GM23248 (cell line): ENCODE measurements at regions not wholly inside any gene's neighbourhood (a gene's known extent, or its start where the extent isn't known, plus 50 kb on each side); places are given as distances from the start of the nearest gene placed in this dataset.
A peak's percentile ranks its signal among the peaks of the same experiment; 100 is the strongest.

Experiments
- DNase-seq: peaks from one replicate; pipeline ENCODE4 v3.0.0-alpha.2; 2015
- H2AFZ ChIP-seq: fragments of 200-600 bp; sonication (generic); 2 replicates; pipeline ENCODE4 v1.6.1; 2016; ENCODE audit warnings: antibody characterized with exemption
- H3F3A ChIP-seq: fragments of 200-600 bp; sonication (generic); 2 replicates; pipeline ENCODE4 v1.6.1; 2016; ENCODE audit warnings: mild to moderate bottlenecking, antibody characterized with exemption, mixed run types; ENCODE audit not compliant: insufficient read depth
- H3K27ac ChIP-seq: fragments of 200-600 bp; sonication (generic); 2 replicates; pipeline ENCODE4 v1.5.1; 2016; ENCODE audit warnings: mild to moderate bottlenecking
- H3K27me3 ChIP-seq: fragments of 200-600 bp; sonication (generic); replicated peaks from 2 replicates; pipeline ENCODE4 v1.6.1; 2016; ENCODE audit warnings: mild to moderate bottlenecking; ENCODE audit not compliant: insufficient read depth
- H3K36me3 ChIP-seq: fragments of 200-600 bp; sonication (generic); 2 replicates; pipeline ENCODE4 v1.6.1; 2016; ENCODE audit warnings: low read depth, mild to moderate bottlenecking
- H3K4me1 ChIP-seq: fragments of 200-600 bp; sonication (generic); 2 replicates; pipeline ENCODE4 v1.6.1; 2016; ENCODE audit warnings: mild to moderate bottlenecking; ENCODE audit not compliant: insufficient read depth
- H3K4me2 ChIP-seq: fragments of 200-600 bp; sonication (generic); one replicate; pipeline ENCODE4 v1.6.1; 2016; ENCODE audit warnings: mild to moderate bottlenecking; ENCODE audit not compliant: unreplicated experiment
- H3K4me3 ChIP-seq: fragments of 200-600 bp; sonication (generic); 2 replicates; pipeline ENCODE4 v1.5.1; 2016; ENCODE audit warnings: mild to moderate bottlenecking
- H3K79me2 ChIP-seq: fragments of 200-600 bp; sonication (generic); 2 replicates; pipeline ENCODE4 v1.6.1; 2016; ENCODE audit warnings: mild to moderate bottlenecking; ENCODE audit not compliant: insufficient read depth
- H3K9ac ChIP-seq: fragments of 200-600 bp; sonication (generic); 2 replicates; pipeline ENCODE4 v1.6.1; 2016; ENCODE audit warnings: mild to moderate bottlenecking
- H3K9me2 ChIP-seq: fragments of 200-600 bp; sonication (generic); 2 replicates; pipeline ENCODE4 v1.6.1; 2016; ENCODE audit warnings: mixed run types, mild to moderate bottlenecking, moderate library complexity; ENCODE audit not compliant: insufficient read depth
- H3K9me3 ChIP-seq: fragments of 200-600 bp; sonication (generic); one replicate; pipeline ENCODE4 v1.6.1; 2017; ENCODE audit warnings: low read depth
- H4K20me1 ChIP-seq: fragments of 200-600 bp; sonication (generic); 2 replicates; pipeline ENCODE4 v1.6.0; 2016; ENCODE audit not compliant: insufficient read depth
- EZH2 ChIP-seq: fragments of 200-600 bp; sonication (generic); IDR thresholded peaks from 2 replicates; pipeline ENCODE4 v1.6.1; 2018; ENCODE audit warnings: antibody characterized with exemption, mild to moderate bottlenecking; ENCODE audit not compliant: insufficient read depth, poor library complexity, severe bottlenecking
- EZH2phosphoT487 ChIP-seq: fragments of 200-600 bp; sonication (generic); IDR thresholded peaks from 2 replicates; pipeline ENCODE4 v1.6.1; 2018; ENCODE audit warnings: antibody characterized with exemption, moderate library complexity, mild to moderate bottlenecking, low read depth; ENCODE audit not compliant: insufficient read depth
- WGBS, 2 experiments: methylation state at CpG; one replicate each; pipeline ENCODE4 v1.1.6; 2015 to 2017; ENCODE audit warnings: low lambda C conversion rate in 2 of 2, low coverage in 1 of 2; ENCODE audit errors: missing lambda C conversion rate in 2 of 2; 5-methylcytosine and 5-hydroxymethylcytosine counted together
- in situ Hi-C: fragments of 300-500 bp; cut with MboI; formaldehyde crosslinking; loops from 2 replicates; pipeline ENCODE4 v1.15.0; 2020

DNA sequence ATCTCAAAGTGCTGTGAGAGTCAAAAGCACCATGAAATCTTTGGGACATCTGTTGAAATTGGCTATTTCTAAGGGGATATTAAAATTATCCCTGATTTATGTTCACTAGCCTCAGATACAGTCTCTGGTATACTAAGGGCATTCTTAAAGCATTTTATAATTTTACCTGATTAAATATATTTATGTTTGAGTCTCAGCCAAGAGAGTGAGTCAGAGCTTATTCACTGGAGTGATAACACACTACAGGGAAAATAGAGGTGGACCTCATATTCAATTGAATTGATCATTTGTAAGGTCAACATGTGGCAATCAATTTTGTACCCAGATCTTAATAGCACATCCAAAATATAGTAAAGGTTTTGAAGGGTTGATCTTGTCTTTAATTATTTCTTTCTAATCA, 733.6 kb downstream of the EPHA3 start:
- Histone ChIP-seq H3F3A (no peaks in the 10 kb centered on the region), H3K4me1 (no peaks in the 10 kb centered on the region), H3K36me3 (no peaks in the 10 kb centered on the region), H4K20me1 (no peaks in the 10 kb centered on the region), H3K4me2 (no peak overlapping the region), H3K9ac (no peak overlapping the region), H3K9me2 (no peaks in the 10 kb centered on the region), H3K27me3 (no peaks in the 10 kb centered on the region), H2AFZ (no peak overlapping the region), H3K4me3 (no peak overlapping the region), H3K79me2 (no peaks in the 10 kb centered on the region), H3K27ac (no peak overlapping the region), H3K9me3 (no peaks in the 10 kb centered on the region)
- in situ Hi-C loops = no loop called here
- TF ChIP-seq EZH2 (no peak), EZH2phosphoT487 (no peak)
- DNase-seq = no peak

DNA sequence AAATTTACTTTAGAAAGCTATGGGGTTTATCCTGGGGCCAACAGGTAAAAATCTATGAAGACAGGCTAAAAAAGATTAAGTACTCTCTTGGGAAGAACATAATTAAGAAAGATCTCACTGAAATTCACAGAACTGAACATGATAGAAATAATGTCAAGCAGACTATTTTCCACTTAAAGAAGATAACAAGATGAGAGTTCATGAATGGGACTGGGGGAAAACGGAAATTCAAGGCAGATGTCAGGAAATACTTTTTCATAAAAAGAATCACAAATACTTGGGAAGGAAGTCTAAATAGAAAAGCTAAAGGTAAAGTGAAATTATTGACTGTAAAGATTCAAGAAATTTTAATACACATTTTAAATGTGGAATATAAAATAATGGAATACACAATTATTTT, 737.6 kb downstream of the EPHA3 start:
- H3K27me3 ChIP-seq = no peaks in the 10 kb centered on the region
- no peak overlapping the region for H2AFZ ChIP-seq
- H3K4me1 ChIP-seq = no peaks in the 10 kb centered on the region
- no peaks in the 10 kb centered on the region for H3F3A ChIP-seq
- H3K36me3 ChIP-seq = no peaks in the 10 kb centered on the region
- H3K79me2 ChIP-seq = no peaks in the 10 kb centered on the region
- H3K9ac ChIP-seq = no peak overlapping the region
- H3K27ac ChIP-seq = no peak overlapping the region
- TF ChIP-seq EZH2 (no peak), EZH2phosphoT487 (no peak)
- DNase-seq = no peak
- no peaks in the 10 kb centered on the region for H4K20me1 ChIP-seq
- in situ Hi-C loops = no loop called here
- 11 to 14% methylated on average over 1 of the region's 1 CpG for WGBS, 2 experiments
- H3K9me2 ChIP-seq = no peaks in the 10 kb centered on the region
- H3K9me3 ChIP-seq = no peaks in the 10 kb centered on the region
- H3K4me2 ChIP-seq = no peak overlapping the region
- no peak overlapping the region for H3K4me3 ChIP-seq

DNA sequence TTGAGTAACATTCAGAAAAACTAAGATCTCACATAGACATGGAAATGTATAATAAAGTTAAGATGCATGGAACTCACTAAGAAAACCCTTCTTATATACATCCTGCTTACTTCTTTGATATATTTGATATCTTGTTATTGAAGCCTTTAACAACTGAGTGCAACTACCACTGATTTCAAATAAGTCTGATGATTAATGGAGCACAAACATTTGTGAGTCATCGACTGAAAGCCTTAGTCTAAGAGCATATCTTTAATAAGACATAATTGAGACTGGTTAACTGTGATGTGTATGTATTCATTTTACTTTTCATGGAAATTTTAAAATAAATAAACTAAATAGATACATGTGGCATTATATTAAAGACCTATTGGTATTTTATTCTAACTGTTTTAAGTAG, 740.5 kb downstream of the EPHA3 start:
- Histone ChIP-seq H3K9me2 (no peaks in the 10 kb centered on the region), H3K4me1 (no peaks in the 10 kb centered on the region), H3K9me3 (no peaks in the 10 kb centered on the region), H2AFZ (no peak overlapping the region), H3K27ac (no peak overlapping the region), H3F3A (no peaks in the 10 kb centered on the region), H4K20me1 (no peaks in the 10 kb centered on the region), H3K79me2 (no peaks in the 10 kb centered on the region), H3K4me2 (no peak overlapping the region), H3K27me3 (no peaks in the 10 kb centered on the region), H3K9ac (no peak overlapping the region), H3K4me3 (no peak overlapping the region), H3K36me3 (no peaks in the 10 kb centered on the region)
- DNase-seq = no peak
- WGBS, 2 experiments = 38 to 47% methylated on average over 1 of the region's 1 CpG
- TF ChIP-seq EZH2 = no peak
- TF ChIP-seq EZH2phosphoT487 = no peak
- in situ Hi-C loops = no loop called here

GRCh38 chr3:89851974-89852621, 744.7 kb downstream of the EPHA3 start:
- Histone ChIP-seq H3K9me2 (no peaks in the 10 kb centered on the region), H3K27me3 (no peaks in the 10 kb centered on the region; the same call in 1 of the 2 replicates), H2AFZ (0 out of 2 replicates have a peak overlapping the region, but pooled peaks have one; percentile 20), H3K9me3 (no peaks in the 10 kb centered on the region), H3K4me3 (no peak overlapping the region), H3K9ac (no peak overlapping the region), H3F3A (no peaks in the 10 kb centered on the region), H3K4me2 (no peak overlapping the region), H3K27ac (no peak overlapping the region), H3K4me1 (no peaks in the 10 kb centered on the region), H3K79me2 (no peaks in the 10 kb centered on the region), H4K20me1 (no peaks in the 10 kb centered on the region), H3K36me3 (no peaks in the 10 kb centered on the region)
- peak; percentile 27 for DNase-seq
- TF ChIP-seq EZH2 (no peak), EZH2phosphoT487 (no peak)
- 4 to 5% methylated on average over 9 of the region's 9 CpGs for WGBS, 2 experiments
- in situ Hi-C loops = no loop called here

DNA sequence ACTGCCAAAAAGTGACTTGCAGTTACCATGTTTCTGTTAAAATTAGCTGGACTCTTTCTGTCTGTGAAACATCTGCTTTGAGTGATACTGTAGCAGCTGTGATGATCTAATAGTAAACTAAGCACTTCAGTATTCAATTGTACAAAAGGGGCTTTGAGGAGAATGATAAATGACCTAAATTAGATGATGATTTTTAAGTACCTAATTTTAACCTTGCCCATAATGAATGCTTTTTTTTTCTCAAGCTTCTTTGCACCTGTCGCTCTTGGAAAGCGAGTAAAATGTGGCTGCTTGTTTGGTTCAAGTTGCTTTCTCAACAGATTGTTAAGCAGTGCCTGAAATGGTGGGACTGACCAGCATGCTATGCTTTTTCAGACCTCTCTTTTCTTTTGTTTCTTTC, 752.3 kb downstream of the EPHA3 start:
- H2AFZ ChIP-seq = no peak overlapping the region
- H3K9me3 ChIP-seq = no peaks in the 10 kb centered on the region
- no peak overlapping the region for H3K27ac ChIP-seq
- no peaks in the 10 kb centered on the region for H4K20me1 ChIP-seq
- no peaks in the 10 kb centered on the region for H3K27me3 ChIP-seq
- H3K36me3 ChIP-seq = no peaks in the 10 kb centered on the region
- in situ Hi-C loops = no loop called here
- no peaks in the 10 kb centered on the region for H3F3A ChIP-seq
- TF ChIP-seq EZH2phosphoT487 = no peak
- TF ChIP-seq EZH2 = no peak
- no peaks in the 10 kb centered on the region for H3K4me1 ChIP-seq
- no peaks in the 10 kb centered on the region for H3K79me2 ChIP-seq
- H3K4me2 ChIP-seq = no peak overlapping the region
- H3K9me2 ChIP-seq = no peaks in the 10 kb centered on the region
- WGBS, 2 experiments = 16 to 30% methylated on average over 2 of the region's 2 CpGs
- no peak overlapping the region for H3K4me3 ChIP-seq
- no peak overlapping the region for H3K9ac ChIP-seq
- no peak for DNase-seq
